Loucy (cell line): ENCODE measurements at regions not wholly inside any gene's neighbourhood (a gene's known extent, or its start where the extent isn't known, plus 50 kb on each side); places are given as distances from the start of the nearest gene placed in this dataset.

Experiments used
- CTCF ChIP-seq: fragments of 200-600 bp; sonication (generic); conservative IDR thresholded peaks from 2 replicates; pipeline ENCODE4 v1.5.1; 2014; ENCODE audit warnings: mild to moderate bottlenecking, antibody characterized with exemption, low read length
- EZH2phosphoT487 ChIP-seq: fragments of 200-600 bp; IDR thresholded peaks from 2 replicates; pipeline ENCODE4 v1.6.1; 2018; ENCODE audit warnings: antibody characterized with exemption, mild to moderate bottlenecking, moderate library complexity, borderline replicate concordance

- no peak for TF ChIP-seq CTCF
- no peak for TF ChIP-seq EZH2phosphoT487
Measured at GRCh38 chr6:169051371-169051770, 202.3 kb downstream of the THBS2 start.
